Right lobe of liver (tissue), 4 donors: ENCODE measurements at regions not wholly inside any gene's neighbourhood (a gene's known extent, or its start where the extent isn't known, plus 50 kb on each side); places are given as distances from the start of the nearest gene placed in this dataset.

Experiments used
- POLR2A ChIP-seq: fragments of 450-650 bp; IDR thresholded peaks from one replicate; pipeline ENCODE4 v1.6.1; 2017; ENCODE audit warnings: antibody characterized with exemption, mild to moderate bottlenecking
- TF ChIP-seq, protein P1 (sequence below), 4 donors: fragments of 200-600 bp in 3 of 4; fragments of 450-650 bp in 1 of 4; IDR thresholded peaks; one replicate each; pipeline versions ENCODE4 v1.5.1 to v1.8.0; 2016 to 2022; ENCODE audit warnings: antibody characterized with exemption in 4 of 4, mild to moderate bottlenecking in 2 of 4
- donor health status: DM: no; HTN: no; CAD: no.
- donor health status: DM: no; HTN: no; CAD: no.
- donor health status: DM: no; HTN: yes; CAD: no.

DNA sequence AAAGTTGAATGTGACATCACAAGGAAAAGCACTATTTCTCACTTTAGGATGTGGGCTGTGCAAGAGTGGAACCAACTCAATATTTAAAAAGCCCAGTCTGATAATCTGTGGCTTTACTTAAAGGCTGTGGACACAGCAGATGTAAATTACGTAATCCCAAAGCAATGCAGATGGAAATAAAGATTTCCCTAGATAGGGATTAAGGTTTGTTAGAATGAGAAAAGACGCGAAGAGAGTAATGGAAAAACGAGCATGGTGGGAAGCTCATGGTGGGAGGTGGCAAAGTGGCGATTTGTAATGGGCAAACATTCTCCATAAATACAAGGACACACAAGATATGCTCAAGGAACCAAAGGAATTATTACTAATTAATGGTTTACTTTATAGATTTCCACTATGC, 985.5 kb downstream of the FSTL5 start:
- TF ChIP-seq, protein P1, sequence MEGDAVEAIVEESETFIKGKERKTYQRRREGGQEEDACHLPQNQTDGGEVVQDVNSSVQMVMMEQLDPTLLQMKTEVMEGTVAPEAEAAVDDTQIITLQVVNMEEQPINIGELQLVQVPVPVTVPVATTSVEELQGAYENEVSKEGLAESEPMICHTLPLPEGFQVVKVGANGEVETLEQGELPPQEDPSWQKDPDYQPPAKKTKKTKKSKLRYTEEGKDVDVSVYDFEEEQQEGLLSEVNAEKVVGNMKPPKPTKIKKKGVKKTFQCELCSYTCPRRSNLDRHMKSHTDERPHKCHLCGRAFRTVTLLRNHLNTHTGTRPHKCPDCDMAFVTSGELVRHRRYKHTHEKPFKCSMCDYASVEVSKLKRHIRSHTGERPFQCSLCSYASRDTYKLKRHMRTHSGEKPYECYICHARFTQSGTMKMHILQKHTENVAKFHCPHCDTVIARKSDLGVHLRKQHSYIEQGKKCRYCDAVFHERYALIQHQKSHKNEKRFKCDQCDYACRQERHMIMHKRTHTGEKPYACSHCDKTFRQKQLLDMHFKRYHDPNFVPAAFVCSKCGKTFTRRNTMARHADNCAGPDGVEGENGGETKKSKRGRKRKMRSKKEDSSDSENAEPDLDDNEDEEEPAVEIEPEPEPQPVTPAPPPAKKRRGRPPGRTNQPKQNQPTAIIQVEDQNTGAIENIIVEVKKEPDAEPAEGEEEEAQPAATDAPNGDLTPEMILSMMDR (IDR thresholded peaks at IDR 0.05) = no peak
- TF ChIP-seq POLR2A = no peak
